ENCODE measurements at regions not wholly inside any gene's neighbourhood (a gene's known extent, or its start where the extent isn't known, plus 50 kb on each side); places are given as distances from the start of the nearest gene placed in this dataset.

- no peak overlapping the region for H3K27ac ChIP-seq (ENCODE audit: low read depth, low read length)
- H3K9ac ChIP-seq (ENCODE audit: low read length) = no peak overlapping the region
- no peaks in the 10 kb centered on the region for H3K4me1 ChIP-seq (ENCODE audit: control insufficient read depth, insufficient read depth, low read length)
- H3K4me3 ChIP-seq (ENCODE audit: low read length) = no peak overlapping the region
- no peaks in the 10 kb centered on the region for H3K27me3 ChIP-seq (ENCODE audit: control insufficient read depth, insufficient read depth, low read length)
- no peaks in the 10 kb centered on the region for H3K36me3 ChIP-seq (ENCODE audit: control insufficient read depth, insufficient read depth, low read length)
Observed at GRCh38 chr10:43973801-43974200, 325.1 kb upstream of the ZNF32 start.

GRCh38 chr10:43972976-43973647, 324.4 kb upstream of the ZNF32 start:
- H3K4me1 ChIP-seq (ENCODE audit: control insufficient read depth, insufficient read depth, low read length) = no peaks in the 10 kb centered on the region
- no peaks in the 10 kb centered on the region for H3K36me3 ChIP-seq (ENCODE audit: control insufficient read depth, insufficient read depth, low read length)
- H3K27me3 ChIP-seq (ENCODE audit: control insufficient read depth, insufficient read depth, low read length) = no peaks in the 10 kb centered on the region
- H3K27ac ChIP-seq (ENCODE audit: low read depth, low read length) = no peak overlapping the region
- no peak overlapping the region for H3K9ac ChIP-seq (ENCODE audit: low read length)
- no peak overlapping the region for H3K4me3 ChIP-seq (ENCODE audit: low read length)

GRCh38 chr10:43971981-43972380, 323.3 kb upstream of the ZNF32 start:
- no peaks in the 10 kb centered on the region for H3K36me3 ChIP-seq (ENCODE audit: control insufficient read depth, insufficient read depth, low read length)
- H3K9ac ChIP-seq (ENCODE audit: low read length) = no peak overlapping the region
- no peaks in the 10 kb centered on the region for H3K4me1 ChIP-seq (ENCODE audit: control insufficient read depth, insufficient read depth, low read length)
- H3K4me3 ChIP-seq (ENCODE audit: low read length) = no peak overlapping the region
- no peaks in the 10 kb centered on the region for H3K27me3 ChIP-seq (ENCODE audit: control insufficient read depth, insufficient read depth, low read length)
- H3K27ac ChIP-seq (ENCODE audit: low read depth, low read length) = no peak overlapping the region

GRCh38 chr10:43971306-43971705, 322.6 kb upstream of the ZNF32 start:
- no peaks in the 10 kb centered on the region for H3K4me1 ChIP-seq (ENCODE audit: control insufficient read depth, insufficient read depth, low read length)
- no peak overlapping the region for H3K27ac ChIP-seq (ENCODE audit: low read depth, low read length)
- no peak overlapping the region for H3K4me3 ChIP-seq (ENCODE audit: low read length)
- no peaks in the 10 kb centered on the region for H3K27me3 ChIP-seq (ENCODE audit: control insufficient read depth, insufficient read depth, low read length)
- H3K9ac ChIP-seq (ENCODE audit: low read length) = no peak overlapping the region
- no peaks in the 10 kb centered on the region for H3K36me3 ChIP-seq (ENCODE audit: control insufficient read depth, insufficient read depth, low read length)

- Histone ChIP-seq H3K27me3 (ENCODE audit: control insufficient read depth, insufficient read depth, low read length) (no peaks in the 10 kb centered on the region), H3K27ac (ENCODE audit: low read depth, low read length) (no peak overlapping the region), H3K9ac (ENCODE audit: low read length) (no peak overlapping the region), H3K4me3 (ENCODE audit: low read length) (no peak overlapping the region), H3K4me1 (ENCODE audit: control insufficient read depth, insufficient read depth, low read length) (no peaks in the 10 kb centered on the region), H3K36me3 (ENCODE audit: control insufficient read depth, insufficient read depth, low read length) (no peaks in the 10 kb centered on the region)
Observed at GRCh38 chr10:43970717-43971116, 322.0 kb upstream of the ZNF32 start.

GRCh38 chr10:43970018-43970698, 321.5 kb upstream of the ZNF32 start:
- Histone ChIP-seq H3K4me1 (ENCODE audit: control insufficient read depth, insufficient read depth, low read length) (no peaks in the 10 kb centered on the region), H3K9ac (ENCODE audit: low read length) (no peak overlapping the region), H3K27me3 (ENCODE audit: control insufficient read depth, insufficient read depth, low read length) (no peaks in the 10 kb centered on the region), H3K36me3 (ENCODE audit: control insufficient read depth, insufficient read depth, low read length) (no peaks in the 10 kb centered on the region), H3K27ac (ENCODE audit: low read depth, low read length) (no peak overlapping the region), H3K4me3 (ENCODE audit: low read length) (no peak overlapping the region)

GRCh38 chr10:43969506-43969905, 320.8 kb upstream of the ZNF32 start:
- H3K9ac ChIP-seq (ENCODE audit: low read length) = no peak overlapping the region

DNA sequence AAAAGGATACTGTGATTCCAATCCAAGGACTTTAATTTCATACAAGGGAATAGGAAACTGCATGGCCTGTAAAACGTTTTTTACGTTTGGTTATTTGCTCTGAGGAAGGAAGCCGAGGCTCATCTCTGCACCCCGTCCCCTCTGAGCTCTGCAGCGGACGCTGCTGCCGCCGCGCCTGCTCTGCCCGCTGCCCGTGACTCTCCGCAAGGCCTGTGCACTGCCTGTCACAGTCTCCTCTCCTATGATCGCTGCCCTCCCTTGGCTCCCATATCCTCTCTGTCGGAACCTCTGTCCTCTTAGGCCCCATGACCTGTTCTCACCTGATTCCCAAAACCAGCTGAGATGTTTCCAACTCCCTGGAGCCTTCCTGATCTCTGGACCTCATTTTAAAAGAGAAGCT, 320.3 kb upstream of the ZNF32 start:
- no peaks in the 10 kb centered on the region for H3K27me3 ChIP-seq (ENCODE audit: control insufficient read depth, insufficient read depth, low read length)
- no peaks in the 10 kb centered on the region for H3K4me1 ChIP-seq (ENCODE audit: control insufficient read depth, insufficient read depth, low read length)
- H3K4me3 ChIP-seq (ENCODE audit: low read length) = no peak overlapping the region
- no peaks in the 10 kb centered on the region for H3K36me3 ChIP-seq (ENCODE audit: control insufficient read depth, insufficient read depth, low read length)
- H3K9ac ChIP-seq (ENCODE audit: low read length) = no peak overlapping the region
- no peak overlapping the region for H3K27ac ChIP-seq (ENCODE audit: low read depth, low read length)

More at GRCh38 chr10:43969506-43969905, 320.8 kb upstream of the ZNF32 start:
- Histone ChIP-seq H3K36me3 (ENCODE audit: control insufficient read depth, insufficient read depth, low read length) (no peaks in the 10 kb centered on the region), H3K27me3 (ENCODE audit: control insufficient read depth, insufficient read depth, low read length) (no peaks in the 10 kb centered on the region), H3K27ac (ENCODE audit: low read depth, low read length) (no peak overlapping the region), H3K4me3 (ENCODE audit: low read length) (no peak overlapping the region), H3K4me1 (ENCODE audit: control insufficient read depth, insufficient read depth, low read length) (no peaks in the 10 kb centered on the region)

- H3K36me3 ChIP-seq (ENCODE audit: control insufficient read depth, insufficient read depth, low read length) = no peaks in the 10 kb centered on the region
- no peak overlapping the region for H3K27ac ChIP-seq (ENCODE audit: low read depth, low read length)
- no peaks in the 10 kb centered on the region for H3K4me1 ChIP-seq (ENCODE audit: control insufficient read depth, insufficient read depth, low read length)
- no peak overlapping the region for H3K9ac ChIP-seq (ENCODE audit: low read length)
- H3K27me3 ChIP-seq (ENCODE audit: control insufficient read depth, insufficient read depth, low read length) = no peaks in the 10 kb centered on the region
- H3K4me3 ChIP-seq (ENCODE audit: low read length) = no peak overlapping the region
Observed at GRCh38 chr10:43968076-43968475, 319.4 kb upstream of the ZNF32 start.

GRCh38 chr10:43966571-43966965, 317.9 kb upstream of the ZNF32 start:
- Histone ChIP-seq H3K9ac (ENCODE audit: low read length) (no peak overlapping the region), H3K4me1 (ENCODE audit: control insufficient read depth, insufficient read depth, low read length) (peaks cover 5% of the 10 kb centered on the region), H3K27ac (ENCODE audit: low read depth, low read length) (no peak overlapping the region), H3K4me3 (ENCODE audit: low read length) (no peak overlapping the region), H3K36me3 (ENCODE audit: control insufficient read depth, insufficient read depth, low read length) (no peaks in the 10 kb centered on the region), H3K27me3 (ENCODE audit: control insufficient read depth, insufficient read depth, low read length) (no peaks in the 10 kb centered on the region)

DNA sequence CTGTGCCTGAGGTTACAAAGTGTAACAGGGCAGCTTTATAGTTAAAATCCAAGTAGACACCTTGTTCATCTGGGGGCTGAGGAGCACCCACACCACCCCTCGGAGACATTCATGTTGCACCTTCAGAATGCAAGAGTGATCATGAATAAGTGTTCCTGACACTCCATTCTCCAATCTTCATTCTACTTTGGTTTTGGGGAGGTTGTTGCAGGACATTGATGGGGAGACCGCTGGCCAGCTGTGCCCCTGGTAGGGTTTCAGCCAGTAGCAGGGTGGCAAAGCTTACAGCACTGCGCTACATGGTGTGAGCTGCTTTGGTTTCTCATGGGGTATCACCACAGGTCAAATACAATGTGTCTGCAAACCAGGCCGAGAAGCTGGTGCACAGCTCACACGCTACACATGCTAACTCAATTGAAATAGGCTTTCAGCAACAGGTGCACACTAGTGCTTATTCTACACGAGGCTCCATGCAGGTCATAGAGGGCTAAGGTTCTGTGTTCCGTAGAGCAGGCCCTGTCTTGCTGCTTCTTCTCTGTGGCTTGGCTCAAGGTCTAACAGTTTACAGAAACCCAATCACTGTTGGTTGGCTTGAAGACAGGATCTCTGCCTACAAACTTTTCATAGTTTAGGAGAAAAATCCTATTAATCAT, 317.4 kb upstream of the ZNF32 start:
- no peaks in the 10 kb centered on the region for H3K27me3 ChIP-seq (ENCODE audit: control insufficient read depth, insufficient read depth, low read length)
- no peak overlapping the region for H3K9ac ChIP-seq (ENCODE audit: low read length)
- H3K36me3 ChIP-seq (ENCODE audit: control insufficient read depth, insufficient read depth, low read length) = no peaks in the 10 kb centered on the region
- no peak overlapping the region for H3K4me3 ChIP-seq (ENCODE audit: low read length)
- H3K27ac ChIP-seq (ENCODE audit: low read depth, low read length) = no peak overlapping the region
- H3K4me1 ChIP-seq (ENCODE audit: control insufficient read depth, insufficient read depth, low read length) = peaks cover 5% of the 10 kb centered on the region

- Histone ChIP-seq H3K27me3 (ENCODE audit: control insufficient read depth, insufficient read depth, low read length) (no peaks in the 10 kb centered on the region), H3K9ac (ENCODE audit: low read length) (no peak overlapping the region), H3K4me1 (ENCODE audit: control insufficient read depth, insufficient read depth, low read length) (peaks cover 5% of the 10 kb centered on the region), H3K27ac (ENCODE audit: low read depth, low read length) (no peak overlapping the region), H3K4me3 (ENCODE audit: low read length) (no peak overlapping the region), H3K36me3 (ENCODE audit: control insufficient read depth, insufficient read depth, low read length) (no peaks in the 10 kb centered on the region)
Observed at GRCh38 chr10:43965033-43965917, 316.6 kb upstream of the ZNF32 start.
